ENCODE measurements at regions not wholly inside any gene's neighbourhood (a gene's known extent, or its start where the extent isn't known, plus 50 kb on each side); places are given as distances from the start of the nearest gene placed in this dataset.
A peak's percentile ranks its signal among the peaks of the same experiment; 100 is the strongest.

DNA sequence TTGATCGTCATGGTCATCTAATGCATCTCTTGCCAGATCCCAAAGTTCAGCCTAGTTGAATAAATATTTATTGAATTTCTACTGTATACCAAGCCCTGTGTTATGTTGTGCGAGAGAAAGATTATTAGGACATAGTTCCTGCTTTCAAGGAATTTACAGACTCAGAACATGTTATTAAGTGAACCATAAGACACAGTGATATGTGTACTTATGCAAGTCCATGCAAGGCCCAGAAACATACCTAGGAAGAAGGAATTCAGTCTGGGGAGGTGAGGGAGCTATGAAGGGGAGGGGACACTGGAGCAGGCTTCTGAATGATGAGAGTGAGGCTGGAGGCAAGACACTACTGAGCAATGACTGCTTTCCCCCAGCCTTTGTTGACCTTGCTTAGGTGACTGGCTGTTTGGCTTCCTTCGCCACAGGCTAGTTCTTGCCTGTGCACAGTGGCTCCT lies 81.4 kb downstream of the ACAA2 start:
- TF ChIP-seq, protein P1, sequence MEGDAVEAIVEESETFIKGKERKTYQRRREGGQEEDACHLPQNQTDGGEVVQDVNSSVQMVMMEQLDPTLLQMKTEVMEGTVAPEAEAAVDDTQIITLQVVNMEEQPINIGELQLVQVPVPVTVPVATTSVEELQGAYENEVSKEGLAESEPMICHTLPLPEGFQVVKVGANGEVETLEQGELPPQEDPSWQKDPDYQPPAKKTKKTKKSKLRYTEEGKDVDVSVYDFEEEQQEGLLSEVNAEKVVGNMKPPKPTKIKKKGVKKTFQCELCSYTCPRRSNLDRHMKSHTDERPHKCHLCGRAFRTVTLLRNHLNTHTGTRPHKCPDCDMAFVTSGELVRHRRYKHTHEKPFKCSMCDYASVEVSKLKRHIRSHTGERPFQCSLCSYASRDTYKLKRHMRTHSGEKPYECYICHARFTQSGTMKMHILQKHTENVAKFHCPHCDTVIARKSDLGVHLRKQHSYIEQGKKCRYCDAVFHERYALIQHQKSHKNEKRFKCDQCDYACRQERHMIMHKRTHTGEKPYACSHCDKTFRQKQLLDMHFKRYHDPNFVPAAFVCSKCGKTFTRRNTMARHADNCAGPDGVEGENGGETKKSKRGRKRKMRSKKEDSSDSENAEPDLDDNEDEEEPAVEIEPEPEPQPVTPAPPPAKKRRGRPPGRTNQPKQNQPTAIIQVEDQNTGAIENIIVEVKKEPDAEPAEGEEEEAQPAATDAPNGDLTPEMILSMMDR (conservative IDR thresholded peaks at IDR 0.05) = no peak
- no peak for TF ChIP-seq ZFX (IDR thresholded peaks at IDR 0.05)
- H3K27ac ChIP-seq = no peak overlapping the region

DNA sequence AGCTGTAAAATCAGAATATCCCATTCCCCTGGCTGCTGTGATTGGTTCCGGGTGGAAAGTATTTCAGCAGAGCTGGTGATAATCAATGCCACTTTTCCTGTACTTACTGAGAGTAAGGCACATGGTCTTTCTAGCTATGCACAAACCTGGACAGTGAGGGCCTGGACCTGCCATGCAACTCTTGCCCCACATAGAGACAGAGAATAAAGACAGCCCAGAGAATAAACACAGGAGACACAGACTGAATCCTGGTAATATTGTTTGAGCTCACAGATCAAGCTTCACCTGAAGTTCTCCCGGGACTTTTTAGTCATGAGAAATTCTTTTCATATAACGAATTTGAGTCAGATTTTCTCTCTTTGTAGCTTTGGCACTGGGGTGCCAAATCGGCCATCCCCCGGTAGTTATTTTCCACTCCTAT lies 81.9 kb downstream of the ACAA2 start:
- TF ChIP-seq, protein P1 (conservative IDR thresholded peaks at IDR 0.05) = no peak
- TF ChIP-seq ZFX (IDR thresholded peaks at IDR 0.05) = no peak

DNA sequence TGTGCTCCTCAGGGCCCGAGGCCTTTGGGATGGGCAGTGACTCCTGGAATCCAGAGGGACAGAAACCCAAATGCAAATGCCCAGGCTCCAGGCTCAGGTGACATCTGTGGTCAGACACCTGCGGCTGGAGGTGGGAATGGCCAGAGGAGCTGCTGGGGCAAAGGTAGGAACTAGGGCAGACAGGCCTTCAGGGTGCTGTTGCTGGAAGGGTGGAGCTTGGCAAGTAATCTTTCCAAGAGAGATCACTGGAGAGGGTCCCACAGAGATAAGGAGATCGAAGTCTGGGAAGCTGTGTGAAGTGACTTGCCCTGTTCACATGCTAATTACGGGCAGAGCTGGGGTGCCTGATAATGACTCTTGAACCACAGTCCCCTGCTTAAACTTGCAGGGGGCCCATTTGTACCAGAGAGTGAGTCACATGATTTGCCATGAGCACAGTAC lies 82.4 kb downstream of the ACAA2 start:
- H3K27ac ChIP-seq = no peak overlapping the region
- TF ChIP-seq, protein P1 (conservative IDR thresholded peaks at IDR 0.05) = no peak
- TF ChIP-seq ZFX (IDR thresholded peaks at IDR 0.05) = no peak

More for the DNA sequence above, 81.9 kb downstream of the ACAA2 start:
- no peak overlapping the region for H3K27ac ChIP-seq

DNA sequence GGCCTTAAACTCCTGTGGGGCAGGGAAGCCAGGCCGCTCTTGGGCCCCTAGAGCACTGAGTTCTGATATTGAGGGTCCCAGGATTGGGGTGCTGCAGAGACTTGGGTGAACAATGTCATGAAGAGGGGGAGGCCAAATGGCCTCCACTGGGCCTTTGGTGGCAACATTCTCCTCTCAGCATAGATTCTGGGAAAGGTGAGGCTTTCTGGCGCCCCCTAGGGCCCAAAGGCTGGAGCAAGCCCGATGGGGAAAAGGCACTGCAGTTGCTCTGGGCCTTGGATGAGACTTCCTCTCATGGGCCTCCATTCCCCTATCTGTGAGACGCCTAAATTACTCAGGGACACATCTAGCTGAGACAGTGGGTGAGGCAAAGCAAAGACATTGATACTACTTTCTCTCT lies 84.8 kb downstream of the ACAA2 start:
- no peak for TF ChIP-seq ZFX (IDR thresholded peaks at IDR 0.05)
- TF ChIP-seq, protein P1 (conservative IDR thresholded peaks at IDR 0.05) = peak; percentile 78

DNA sequence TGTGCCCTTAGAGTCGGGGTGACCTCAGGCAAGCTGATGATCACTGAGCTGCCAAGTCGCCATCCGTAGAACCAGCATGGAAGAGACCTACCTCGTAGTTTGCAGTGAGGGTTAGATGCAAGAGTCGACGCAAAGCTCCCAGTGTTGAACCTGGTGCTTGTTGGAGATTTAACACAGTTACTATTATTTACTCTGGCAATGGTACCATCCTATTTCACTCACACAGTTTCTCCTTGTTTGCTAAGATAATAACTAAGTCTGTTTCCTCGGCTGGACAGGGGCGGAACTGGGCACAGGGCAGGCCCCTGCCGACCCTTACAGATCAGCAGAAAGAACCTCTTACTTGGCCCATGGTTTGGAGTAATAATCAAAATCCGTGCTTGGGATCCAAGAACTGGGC lies 85.5 kb downstream of the ACAA2 start:
- no peak for TF ChIP-seq ZFX (IDR thresholded peaks at IDR 0.05)
- TF ChIP-seq, protein P1 (conservative IDR thresholded peaks at IDR 0.05) = no peak
- H3K27ac ChIP-seq = no peak overlapping the region

More for the DNA sequence above, 84.8 kb downstream of the ACAA2 start:
- H3K27ac ChIP-seq = 0 out of 2 replicates have a peak overlapping the region, but pooled peaks have one; percentile 0

DNA sequence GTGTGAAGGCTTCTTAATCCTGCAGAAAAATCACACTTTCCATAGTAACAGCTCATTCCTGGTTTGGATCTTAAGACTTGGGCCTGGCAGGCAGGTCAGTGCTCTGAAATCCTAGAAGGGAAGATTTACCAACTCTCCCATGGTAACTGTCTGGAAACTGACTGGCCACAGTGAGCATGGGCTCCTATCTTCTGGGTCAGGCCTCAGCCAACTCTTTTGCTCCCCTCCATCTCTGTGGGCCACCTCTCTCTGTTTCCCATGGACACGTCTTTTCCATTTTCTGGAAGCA lies 86.7 kb downstream of the ACAA2 start:
- H3K27ac ChIP-seq = no peak overlapping the region
- no peak for TF ChIP-seq ZFX (IDR thresholded peaks at IDR 0.05)
- TF ChIP-seq, protein P1 (conservative IDR thresholded peaks at IDR 0.05) = no peak

DNA sequence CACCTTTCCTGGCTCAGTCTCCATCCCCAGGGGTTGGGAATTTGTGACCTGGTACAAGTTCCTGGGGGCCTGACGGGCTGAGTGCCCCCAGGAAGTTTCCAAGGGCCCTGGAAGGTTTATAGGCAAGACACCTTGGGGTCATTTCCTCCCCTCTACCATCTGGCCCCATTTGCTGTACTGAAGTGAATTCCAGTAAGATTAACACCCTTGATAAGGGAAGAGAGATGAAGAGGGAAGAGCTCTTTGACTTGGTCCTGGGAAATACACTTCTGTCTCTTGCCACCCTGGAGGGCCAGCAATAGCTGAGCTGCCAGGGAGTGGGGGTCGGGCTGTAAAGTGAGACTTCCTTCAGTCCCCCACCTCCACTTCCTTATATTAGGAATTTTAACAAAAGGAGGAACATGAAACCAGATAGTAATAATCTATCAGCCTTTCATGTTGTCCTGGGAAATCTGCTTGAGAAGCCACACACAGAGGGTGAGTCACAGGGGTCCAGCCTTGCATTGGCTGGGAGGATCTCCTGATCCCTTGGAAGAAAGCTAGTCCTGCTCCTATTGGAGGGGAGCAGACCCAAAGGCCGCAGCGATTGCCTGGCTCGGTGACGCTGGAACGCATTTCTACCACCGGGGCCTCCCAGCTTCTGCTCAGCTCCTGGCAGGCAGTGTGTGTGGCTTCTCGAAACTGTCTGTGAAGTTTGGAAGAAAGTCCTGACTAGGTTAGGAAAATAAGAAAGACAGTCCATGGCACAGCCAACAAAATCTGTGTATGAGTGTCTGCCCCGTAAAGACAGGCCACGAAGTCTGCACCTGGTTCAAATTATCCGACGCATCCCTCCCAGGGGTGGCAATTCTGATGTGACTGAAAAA lies 87.3 kb downstream of the ACAA2 start:
- TF ChIP-seq ZFX (IDR thresholded peaks at IDR 0.05) = no peak
- TF ChIP-seq, protein P1 (conservative IDR thresholded peaks at IDR 0.05) = no peak
- no peak overlapping the region for H3K27ac ChIP-seq

Measured in C4-2B (cell line).